RWPE1 (cell line): ENCODE measurements at regions not wholly inside any gene's neighbourhood (a gene's known extent, or its start where the extent isn't known, plus 50 kb on each side); places are given as distances from the start of the nearest gene placed in this dataset.

Experiments
- CTCF ChIA-PET: fragments of 350-600 bp; sonication (Branson Sonifier 250); formaldehyde crosslinking; extraction: SDS; loops from one replicate; lab custom pipeline; 2021; lab: Yijun Ruan, JAX
- POLR2A ChIA-PET: fragments of 400-600 bp; formaldehyde crosslinking; extraction: SDS; loops from one replicate; lab custom pipeline; 2020; ENCODE audit warnings: antibody characterized with exemption; ENCODE audit not compliant: low non-redundant PET; lab: Yijun Ruan, JAX
- DNase-seq: peaks from one replicate; pipeline ENCODE4 v3.0.0; 2012; ENCODE audit warnings: low spot score
- H3K27ac ChIP-seq: fragments of 450-650 bp; 2 replicates; pipeline ENCODE4 v1.5.1; 2017
- TF ChIP-seq, protein P1 (sequence below): fragments of 450-650 bp; conservative IDR thresholded peaks from 2 replicates; pipeline ENCODE4 v1.5.1; 2017; ENCODE audit warnings: low read depth, mild to moderate bottlenecking

DNA sequence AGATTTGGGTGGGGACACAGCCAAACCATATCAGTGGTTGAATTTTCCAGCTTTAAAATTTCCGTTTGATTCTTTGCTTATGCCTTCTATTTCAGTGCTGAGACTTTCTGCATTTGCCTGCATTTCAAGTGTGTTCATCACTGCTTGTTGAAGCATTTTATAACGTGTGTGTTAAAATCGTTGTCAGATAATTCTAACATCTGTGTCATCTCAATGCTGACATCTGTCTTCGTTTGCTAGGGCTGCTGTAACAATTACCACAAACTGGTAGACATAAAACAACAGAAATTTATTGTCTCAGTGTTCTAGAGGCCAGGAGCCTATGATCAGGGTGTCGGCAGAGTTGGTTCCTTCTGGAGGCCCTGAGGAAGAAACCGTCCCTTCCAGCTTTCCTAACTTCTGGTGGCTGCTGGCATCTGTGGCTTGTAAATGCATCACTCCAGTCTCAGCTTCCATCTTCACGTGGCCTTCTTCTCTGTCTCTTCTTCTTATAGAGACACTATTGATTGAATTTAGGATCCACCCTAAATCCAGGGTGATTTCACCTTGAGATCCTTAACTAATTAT, 71.1 kb upstream of the SDK1 start:
- DNase-seq, result no peak
- TF ChIP-seq, protein P1, sequence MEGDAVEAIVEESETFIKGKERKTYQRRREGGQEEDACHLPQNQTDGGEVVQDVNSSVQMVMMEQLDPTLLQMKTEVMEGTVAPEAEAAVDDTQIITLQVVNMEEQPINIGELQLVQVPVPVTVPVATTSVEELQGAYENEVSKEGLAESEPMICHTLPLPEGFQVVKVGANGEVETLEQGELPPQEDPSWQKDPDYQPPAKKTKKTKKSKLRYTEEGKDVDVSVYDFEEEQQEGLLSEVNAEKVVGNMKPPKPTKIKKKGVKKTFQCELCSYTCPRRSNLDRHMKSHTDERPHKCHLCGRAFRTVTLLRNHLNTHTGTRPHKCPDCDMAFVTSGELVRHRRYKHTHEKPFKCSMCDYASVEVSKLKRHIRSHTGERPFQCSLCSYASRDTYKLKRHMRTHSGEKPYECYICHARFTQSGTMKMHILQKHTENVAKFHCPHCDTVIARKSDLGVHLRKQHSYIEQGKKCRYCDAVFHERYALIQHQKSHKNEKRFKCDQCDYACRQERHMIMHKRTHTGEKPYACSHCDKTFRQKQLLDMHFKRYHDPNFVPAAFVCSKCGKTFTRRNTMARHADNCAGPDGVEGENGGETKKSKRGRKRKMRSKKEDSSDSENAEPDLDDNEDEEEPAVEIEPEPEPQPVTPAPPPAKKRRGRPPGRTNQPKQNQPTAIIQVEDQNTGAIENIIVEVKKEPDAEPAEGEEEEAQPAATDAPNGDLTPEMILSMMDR, result no peak
- no peak overlapping the region for H3K27ac ChIP-seq
- POLR2A ChIA-PET, result no interaction called here
- CTCF ChIA-PET, result no interaction called here

GRCh38 chr7:3230908-3231307, 70.1 kb upstream of the SDK1 start:
- H3K27ac ChIP-seq, result no peak overlapping the region
- CTCF ChIA-PET, result no interaction called here
- DNase-seq, result no peak
- TF ChIP-seq, protein P1, result no peak
- POLR2A ChIA-PET, result no interaction called here

DNA sequence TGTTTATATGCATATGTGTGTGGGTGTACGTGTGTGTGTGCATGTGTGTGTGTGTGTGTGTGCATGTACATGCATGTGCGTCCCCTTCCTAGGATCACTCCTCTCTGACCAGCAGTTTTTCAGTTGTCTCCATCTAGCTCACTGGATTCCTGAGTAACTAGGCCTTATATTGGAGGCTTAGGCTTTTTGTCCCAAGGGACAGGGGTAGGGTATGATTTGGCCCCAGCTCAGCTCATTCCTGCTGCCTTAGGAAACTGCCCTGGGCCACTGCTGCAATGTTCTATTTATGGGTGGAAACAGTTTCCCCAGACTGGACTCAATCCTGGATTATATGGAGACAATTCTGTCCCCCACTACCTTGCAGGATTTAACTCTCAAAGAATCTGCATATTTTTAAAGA, 68.8 kb upstream of the SDK1 start:
- DNase-seq, result no peak
- POLR2A ChIA-PET, result no interaction called here
- no peak overlapping the region for H3K27ac ChIP-seq
- CTCF ChIA-PET, result no interaction called here
- TF ChIP-seq, protein P1, result no peak

GRCh38 chr7:3233301-3233700, 67.8 kb upstream of the SDK1 start:
- TF ChIP-seq, protein P1, result no peak
- no peak overlapping the region for H3K27ac ChIP-seq
- DNase-seq, result no peak
- ChIA-PET CTCF (interaction anchor here (0.5 to 0.8 kb wide), 2 partner anchors 50 to 513 kb away, joined by 3 to 4 read pairs; no protein-coding TSS in a partner anchor), POLR2A (no interaction called here)

DNA sequence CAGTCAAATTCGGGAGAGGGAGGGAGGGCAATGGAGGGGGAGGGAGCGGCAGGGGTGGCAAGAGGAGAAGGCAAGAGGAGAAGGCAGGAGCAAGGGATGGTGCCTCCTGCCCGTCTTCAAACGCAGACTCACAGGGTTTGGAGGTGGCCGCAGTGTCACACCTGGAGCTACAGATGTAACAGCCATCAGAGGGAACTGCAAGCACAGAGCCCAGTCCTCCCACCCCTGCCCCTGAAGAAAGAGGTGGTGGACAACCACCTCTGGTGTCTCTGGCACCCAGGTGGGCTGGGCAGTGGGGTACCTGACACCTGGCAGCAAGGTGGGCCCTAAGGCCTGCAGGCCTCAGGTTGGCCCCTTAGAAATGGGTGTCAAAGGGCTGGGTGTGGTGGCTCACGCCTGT, 67.0 kb upstream of the SDK1 start:
- TF ChIP-seq, protein P1, result no peak
- no peak for DNase-seq
- ChIA-PET POLR2A (interaction anchor here (0.6 kb wide), 1 partner anchor 26 kb away, joined by 9 read pairs; no protein-coding TSS in a partner anchor), CTCF (interaction anchor here (0.6 to 0.8 kb wide), 2 partner anchors 50 to 936 kb away, joined by 4 to 9 read pairs; no protein-coding TSS in a partner anchor)
- H3K27ac ChIP-seq, result no peak overlapping the region

DNA sequence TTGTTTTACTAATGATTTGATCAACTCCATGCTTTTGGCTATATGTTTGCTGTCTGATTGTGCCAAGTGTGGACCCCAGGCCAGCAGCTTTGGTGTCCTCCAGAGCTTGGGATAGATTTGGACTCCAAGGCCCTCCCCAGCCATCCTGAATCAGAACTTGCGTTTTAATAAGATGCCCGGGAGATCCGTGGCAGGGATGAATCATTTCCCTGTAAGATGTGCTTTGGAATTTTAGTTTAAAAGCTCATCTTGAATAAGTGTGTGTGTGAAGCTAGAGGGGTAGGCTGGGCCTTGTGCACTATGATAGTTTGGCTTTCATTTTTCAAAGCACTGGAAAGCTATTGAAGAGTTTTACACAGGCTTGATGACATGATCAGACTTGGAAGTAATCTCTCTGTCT, 66.2 kb upstream of the SDK1 start:
- CTCF ChIA-PET, result no interaction called here
- DNase-seq, result no peak
- H3K27ac ChIP-seq, result no peak overlapping the region
- POLR2A ChIA-PET, result no interaction called here
- TF ChIP-seq, protein P1, result no peak

- TF ChIP-seq, protein P1, result no peak
- no peak overlapping the region for H3K27ac ChIP-seq
- ChIA-PET CTCF (no interaction called here), POLR2A (no interaction called here)
- no peak for DNase-seq
Measured at GRCh38 chr7:3235322-3235721, 65.7 kb upstream of the SDK1 start.
